GM12878 (cell line): ENCODE measurements at regions not wholly inside any gene's neighbourhood (a gene's known extent, or its start where the extent isn't known, plus 50 kb on each side); places are given as distances from the start of the nearest gene placed in this dataset.

Experiments used
- ATAC-seq: fragments of 200-7000 bp; cut with Tn5 transposase; 3 replicates; pipeline ENCODE4 v1.9.1; 2020; ENCODE audit warnings: mild to moderate bottlenecking, moderate library complexity
- BruUV-seq: library from RNA; stranded (reverse); fragments of 400-500 nt; replicated peaks from 2 replicates; lab custom pipeline; 2021; lab: Mats Ljungman, UMichigan
- CTCF ChIA-PET: fragments of 300-600 bp; sonication (Branson Sonifier 250); formaldehyde crosslinking; extraction: SDS; loops from one replicate; lab custom pipeline; 2021; ENCODE audit warnings: inconsistent platforms; lab: Yijun Ruan, JAX
- POLR2A ChIA-PET: fragments of 350-600 bp; formaldehyde crosslinking; extraction: SDS; loops from one replicate; lab custom pipeline; 2021; ENCODE audit warnings: inconsistent platforms; lab: Charles Lee
- RAD21 ChIA-PET: fragments of 300-600 bp; sonication (Branson Sonifier 250); formaldehyde crosslinking; loops from one replicate; lab custom pipeline; 2023; ENCODE audit warnings: antibody characterized with exemption; ENCODE audit not compliant: unreplicated experiment; lab: Charles Lee
- SMC1A ChIA-PET: fragments of 300-600 bp; sonication (Branson Sonifier 250); formaldehyde crosslinking; loops from one replicate; lab custom pipeline; 2023; ENCODE audit not compliant: unreplicated experiment, uncharacterized antibody; lab: Charles Lee
- DNase-seq: peaks from one replicate; pipeline ENCODE4 v3.0.0-alpha.2; 2011; ENCODE audit warnings: low read depth, low spot score
- FAIRE-seq: peaks from 3 replicates; lab custom pipeline; 2011; peaks lifted over from hg19 to GRCh38; lab: Jason Lieb, UNC
- H2AFZ ChIP-seq: 2 replicates; pipeline ENCODE4 v1.6.0; 2011; ENCODE audit warnings: low read depth, low read length, control low read depth; ENCODE audit not compliant: control insufficient read depth
- H3K27ac ChIP-seq: 2 replicates; pipeline ENCODE4 v1.5.1; 2011; ENCODE audit warnings: control low read depth; ENCODE audit not compliant: control insufficient read depth, insufficient read depth
- H3K27me3 ChIP-seq, 2 experiments: replicated peaks in 1 of 2; 2 replicates each; pipeline versions ENCODE4 v1.6.0 to v1.6.1; 2011; ENCODE audit warnings: low read length in 1 of 2; ENCODE audit not compliant: control insufficient read depth in 2 of 2, insufficient read depth in 2 of 2
- H3K36me3 ChIP-seq, 2 experiments: 2 replicates each; pipeline ENCODE4 v1.5.1; 2011; ENCODE audit warnings: low read length in 1 of 2; ENCODE audit not compliant: control insufficient read depth in 2 of 2, insufficient read depth in 2 of 2
- H3K4me1 ChIP-seq: 2 replicates; pipeline ENCODE4 v1.6.1; 2011; ENCODE audit warnings: mild to moderate bottlenecking, low read length, moderate library complexity, mixed read lengths; ENCODE audit not compliant: control insufficient read depth, insufficient read depth
- H3K4me2 ChIP-seq: 2 replicates; pipeline ENCODE4 v1.6.0; 2011; ENCODE audit warnings: control low read depth; ENCODE audit not compliant: control insufficient read depth, insufficient read depth
- H3K4me3 ChIP-seq: fragments of 200-600 bp; sonication (generic); 2 replicates; pipeline ENCODE4 v1.5.1; 2016
- H3K79me2 ChIP-seq: 2 replicates; pipeline ENCODE4 v1.6.0; 2011; ENCODE audit warnings: low read length; ENCODE audit not compliant: control insufficient read depth, insufficient read depth
- H3K9ac ChIP-seq: 2 replicates; pipeline ENCODE4 v1.8.0; 2011; ENCODE audit warnings: low read length, control low read depth, mixed read lengths; ENCODE audit not compliant: control insufficient read depth, insufficient read depth
- H3K9me3 ChIP-seq: replicated peaks from 3 replicates; pipeline ENCODE4 v1.5.1; 2011; ENCODE audit warnings: mild to moderate bottlenecking, low read length; ENCODE audit not compliant: control insufficient read depth, insufficient read depth
- H4K20me1 ChIP-seq: 2 replicates; pipeline ENCODE4 v1.6.0; 2011; ENCODE audit not compliant: control insufficient read depth, insufficient read depth
- ATF7 ChIP-seq: fragments of 450-650 bp; IDR thresholded peaks from 2 replicates; pipeline ENCODE4 v1.6.1; 2016; ENCODE audit warnings: low read depth, mild to moderate bottlenecking
- CREM ChIP-seq: IDR thresholded peaks from 2 replicates; pipeline ENCODE4 v1.6.1; 2014; ENCODE audit warnings: antibody characterized with exemption, low read depth
- FOS ChIP-seq: IDR thresholded peaks from 3 replicates; pipeline ENCODE4 v1.6.1; 2011; ENCODE audit warnings: borderline replicate concordance; ENCODE audit not compliant: insufficient read length; ENCODE audit errors: extremely low read depth
- SMARCA5 ChIP-seq: fragments of 450-650 bp; IDR thresholded peaks from 2 replicates; pipeline ENCODE4 v1.6.1; 2017; ENCODE audit warnings: mild to moderate bottlenecking
- SRF ChIP-seq, 2 experiments: IDR thresholded peaks; 2 replicates each; pipeline ENCODE4 v1.6.1; 2011; ENCODE audit warnings: low read depth in 2 of 2, low read length in 2 of 2, mild to moderate bottlenecking in 1 of 2, moderate library complexity in 1 of 2
- TCF3 ChIP-seq: IDR thresholded peaks from 2 replicates; pipeline ENCODE4 v1.6.1; 2012; ENCODE audit warnings: low read depth, mild to moderate bottlenecking, low read length, borderline replicate concordance; ENCODE audit not compliant: insufficient read depth
- TCF7 ChIP-seq: IDR thresholded peaks from 2 replicates; pipeline ENCODE4 v1.6.1; 2014; ENCODE audit warnings: antibody characterized with exemption, borderline replicate concordance
- WGBS: methylation state at CpG from one replicate; pipeline ENCODE4 v1.1.6; 2016; ENCODE audit warnings: low lambda C conversion rate; ENCODE audit not compliant: insufficient replicate concordance, insufficient coverage; ENCODE audit errors: missing lambda C conversion rate; 5-methylcytosine and 5-hydroxymethylcytosine counted together
- in situ Hi-C: fragments of 300-500 bp; cut with MboI; formaldehyde crosslinking; loops from 9 replicates; pipeline ENCODE4 v1.14.3; 2018; ENCODE audit warnings: mixed read lengths
- intact Hi-C: fragments of 100-400 bp; cut with micrococcal nuclease; formaldehyde crosslinking; loops from one replicate; pipeline ENCODE4 v1.14.2; 2022; ENCODE audit not compliant: unreplicated experiment
- TF ChIP-seq, protein P1 (sequence below): fragments of 150-350 bp; IDR thresholded peaks from 2 replicates; pipeline ENCODE4 v1.6.1; 2016; ENCODE audit warnings: low read depth, low read length
- TF ChIP-seq, protein P2 (sequence below): fragments of 150-350 bp; IDR thresholded peaks from 2 replicates; pipeline ENCODE4 v1.6.1; 2014; ENCODE audit warnings: mild to moderate bottlenecking, low read depth, low read length

DNA sequence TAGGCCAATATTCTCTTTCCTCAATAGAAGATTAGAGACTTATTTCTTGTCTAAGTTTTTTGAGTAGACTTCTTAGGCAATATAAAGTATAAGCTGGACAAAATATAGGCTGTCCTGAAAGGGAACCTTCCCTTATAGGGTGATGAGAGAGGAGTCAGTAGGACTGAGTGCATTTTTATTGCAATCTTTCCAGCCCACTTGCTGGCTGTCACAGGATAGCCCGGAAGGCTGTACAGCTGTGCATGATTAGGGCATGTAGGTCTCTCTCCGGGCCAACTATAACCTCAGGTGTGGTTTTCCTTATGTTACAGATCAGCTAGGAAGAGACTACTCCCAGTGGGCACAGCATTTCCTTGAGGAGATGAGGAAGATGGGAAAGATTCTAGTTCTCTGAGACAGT, 159.8 kb upstream of the MEF2C start (continued):
- TF ChIP-seq, protein P1, sequence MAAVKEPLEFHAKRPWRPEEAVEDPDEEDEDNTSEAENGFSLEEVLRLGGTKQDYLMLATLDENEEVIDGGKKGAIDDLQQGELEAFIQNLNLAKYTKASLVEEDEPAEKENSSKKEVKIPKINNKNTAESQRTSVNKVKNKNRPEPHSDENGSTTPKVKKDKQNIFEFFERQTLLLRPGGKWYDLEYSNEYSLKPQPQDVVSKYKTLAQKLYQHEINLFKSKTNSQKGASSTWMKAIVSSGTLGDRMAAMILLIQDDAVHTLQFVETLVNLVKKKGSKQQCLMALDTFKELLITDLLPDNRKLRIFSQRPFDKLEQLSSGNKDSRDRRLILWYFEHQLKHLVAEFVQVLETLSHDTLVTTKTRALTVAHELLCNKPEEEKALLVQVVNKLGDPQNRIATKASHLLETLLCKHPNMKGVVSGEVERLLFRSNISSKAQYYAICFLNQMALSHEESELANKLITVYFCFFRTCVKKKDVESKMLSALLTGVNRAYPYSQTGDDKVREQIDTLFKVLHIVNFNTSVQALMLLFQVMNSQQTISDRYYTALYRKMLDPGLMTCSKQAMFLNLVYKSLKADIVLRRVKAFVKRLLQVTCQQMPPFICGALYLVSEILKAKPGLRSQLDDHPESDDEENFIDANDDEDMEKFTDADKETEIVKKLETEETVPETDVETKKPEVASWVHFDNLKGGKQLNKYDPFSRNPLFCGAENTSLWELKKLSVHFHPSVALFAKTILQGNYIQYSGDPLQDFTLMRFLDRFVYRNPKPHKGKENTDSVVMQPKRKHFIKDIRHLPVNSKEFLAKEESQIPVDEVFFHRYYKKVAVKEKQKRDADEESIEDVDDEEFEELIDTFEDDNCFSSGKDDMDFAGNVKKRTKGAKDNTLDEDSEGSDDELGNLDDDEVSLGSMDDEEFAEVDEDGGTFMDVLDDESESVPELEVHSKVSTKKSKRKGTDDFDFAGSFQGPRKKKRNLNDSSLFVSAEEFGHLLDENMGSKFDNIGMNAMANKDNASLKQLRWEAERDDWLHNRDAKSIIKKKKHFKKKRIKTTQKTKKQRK = no peak
- no peak for TF ChIP-seq SMARCA5

DNA sequence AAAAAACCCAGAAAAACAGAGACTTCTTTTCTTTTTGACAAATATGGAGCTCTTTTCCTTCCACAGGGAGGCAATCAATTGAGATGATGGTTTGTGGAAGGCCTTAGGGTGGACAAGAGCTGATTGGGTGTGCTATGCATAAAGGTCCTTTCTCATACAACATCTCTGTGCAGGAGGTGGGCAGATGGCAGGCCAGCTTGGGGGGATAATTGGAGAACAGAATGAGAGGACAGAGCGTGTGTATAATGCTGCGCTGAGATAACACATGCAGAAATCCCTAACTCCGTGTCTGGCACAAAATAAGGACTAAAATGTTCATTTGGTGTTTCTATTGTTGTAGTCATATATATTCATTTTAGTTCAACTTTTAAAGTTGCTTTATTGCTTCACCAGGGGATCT, 159.0 kb upstream of the MEF2C start:
- H4K20me1 ChIP-seq = no peaks in the 10 kb centered on the region
- no peaks in the 10 kb centered on the region for H3K4me1 ChIP-seq
- in situ Hi-C loops = no loop called here
- intact Hi-C loops = no loop called here
- ChIA-PET RAD21 (interaction anchor here (1.1 to 1.6 kb wide), 5 partner anchors 12 to 302 kb away, joined by 3 to 4 read pairs (median 3); no protein-coding TSS in a partner anchor), SMC1A (interaction anchor here (0.9 to 2.2 kb wide), 6 partner anchors 9 to 60 kb away, joined by 3 to 14 read pairs (median 4); no protein-coding TSS in a partner anchor)
- no peaks in the 10 kb centered on the region for H3K36me3 ChIP-seq
- ATAC-seq = no peak
- no peak for FAIRE-seq
- no peak overlapping the region for H3K9ac ChIP-seq
- no peaks in the 10 kb centered on the region for H3K27me3 ChIP-seq
- no peak overlapping the region for H3K4me2 ChIP-seq
- no peak overlapping the region for H2AFZ ChIP-seq
- no peaks in the 10 kb centered on the region for H3K9me3 ChIP-seq
- TF ChIP-seq TCF3 (no peak), CREM (no peak), SRF (IDR thresholded peaks at IDR 0.05; ENCODE audit: low read depth in 2 of 2, low read length in 2 of 2) (no peak), FOS (no peak), TCF7 (no peak), ATF7 (no peak)
- TF ChIP-seq, protein P2, sequence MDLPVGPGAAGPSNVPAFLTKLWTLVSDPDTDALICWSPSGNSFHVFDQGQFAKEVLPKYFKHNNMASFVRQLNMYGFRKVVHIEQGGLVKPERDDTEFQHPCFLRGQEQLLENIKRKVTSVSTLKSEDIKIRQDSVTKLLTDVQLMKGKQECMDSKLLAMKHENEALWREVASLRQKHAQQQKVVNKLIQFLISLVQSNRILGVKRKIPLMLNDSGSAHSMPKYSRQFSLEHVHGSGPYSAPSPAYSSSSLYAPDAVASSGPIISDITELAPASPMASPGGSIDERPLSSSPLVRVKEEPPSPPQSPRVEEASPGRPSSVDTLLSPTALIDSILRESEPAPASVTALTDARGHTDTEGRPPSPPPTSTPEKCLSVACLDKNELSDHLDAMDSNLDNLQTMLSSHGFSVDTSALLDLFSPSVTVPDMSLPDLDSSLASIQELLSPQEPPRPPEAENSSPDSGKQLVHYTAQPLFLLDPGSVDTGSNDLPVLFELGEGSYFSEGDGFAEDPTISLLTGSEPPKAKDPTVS = no peak
- TF ChIP-seq, all 136 proteins: peak for 0
- Histone ChIP-seq H3K4me3 (no peak overlapping the region), H3K27ac (no peak overlapping the region), H3K79me2 (no peaks in the 10 kb centered on the region)
- no TSS peak for BruUV-seq
- no peak for DNase-seq
- ChIA-PET POLR2A (interaction anchor here (1.1 kb wide), 1 partner anchor 24 kb away, joined by 4 read pairs; no protein-coding TSS in a partner anchor), CTCF (interaction anchor here (0.6 to 1.5 kb wide), 4 partner anchors 14 to 661 kb away, joined by 3 to 4 read pairs (median 4); no protein-coding TSS in a partner anchor)
- WGBS = 96% methylated on average over 3 of the region's 3 CpGs
